ENCODE measurements at regions not wholly inside any gene's neighbourhood (a gene's known extent, or its start where the extent isn't known, plus 50 kb on each side); places are given as distances from the start of the nearest gene placed in this dataset.

DNA sequence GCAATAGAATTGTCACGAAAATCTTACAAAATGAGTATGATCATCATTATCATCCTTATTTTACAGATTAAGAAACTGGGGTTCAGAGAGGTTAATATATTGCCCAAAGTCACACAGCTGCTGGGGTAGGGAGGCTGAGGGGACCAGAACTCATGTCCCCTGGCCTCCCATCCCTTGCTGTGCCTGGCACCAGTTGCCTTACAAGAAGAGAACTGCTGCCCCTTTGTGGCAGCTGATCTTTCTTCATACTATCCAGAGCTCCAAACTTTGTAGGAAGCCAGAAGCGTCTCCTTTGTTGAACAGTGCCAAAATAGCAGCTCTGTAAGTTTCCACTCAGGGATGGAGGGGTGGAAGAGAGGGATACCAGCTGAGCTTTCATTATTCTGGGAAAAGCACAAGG is 236.8 kb upstream of the TBC1D5 start:
- peak in 1 of 2 donors; percentile 30 for DNase-seq

DNA sequence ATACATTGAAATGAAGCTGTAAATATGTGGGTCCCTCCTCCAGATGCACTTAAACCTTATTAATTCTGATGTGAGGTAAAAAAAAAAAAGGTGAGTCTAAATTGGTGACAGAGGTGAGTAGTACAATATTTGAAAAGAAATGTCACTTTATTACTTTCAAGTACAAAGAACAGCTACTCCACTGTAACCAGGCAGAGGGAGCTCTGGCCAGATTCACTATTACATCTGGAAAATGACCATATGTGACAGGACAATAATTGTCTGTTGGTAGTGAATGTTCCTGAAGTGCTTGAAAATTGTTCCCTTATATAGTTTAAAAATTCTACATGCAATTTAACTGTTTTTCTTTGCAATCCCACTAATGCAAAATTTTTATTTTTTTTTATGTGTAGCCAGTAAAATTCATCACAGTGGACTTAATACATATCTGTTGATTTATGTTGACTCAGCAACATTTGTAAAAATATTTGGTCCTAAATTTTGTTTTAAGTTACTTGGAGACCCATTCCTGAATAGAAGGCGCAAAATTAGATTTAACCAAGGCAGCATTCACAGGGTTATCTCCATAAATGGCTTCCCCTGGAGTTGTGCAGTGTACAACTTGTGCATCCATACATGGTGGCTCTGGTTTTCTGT is 231.9 kb upstream of the TBC1D5 start:
- no peak for DNase-seq

DNA sequence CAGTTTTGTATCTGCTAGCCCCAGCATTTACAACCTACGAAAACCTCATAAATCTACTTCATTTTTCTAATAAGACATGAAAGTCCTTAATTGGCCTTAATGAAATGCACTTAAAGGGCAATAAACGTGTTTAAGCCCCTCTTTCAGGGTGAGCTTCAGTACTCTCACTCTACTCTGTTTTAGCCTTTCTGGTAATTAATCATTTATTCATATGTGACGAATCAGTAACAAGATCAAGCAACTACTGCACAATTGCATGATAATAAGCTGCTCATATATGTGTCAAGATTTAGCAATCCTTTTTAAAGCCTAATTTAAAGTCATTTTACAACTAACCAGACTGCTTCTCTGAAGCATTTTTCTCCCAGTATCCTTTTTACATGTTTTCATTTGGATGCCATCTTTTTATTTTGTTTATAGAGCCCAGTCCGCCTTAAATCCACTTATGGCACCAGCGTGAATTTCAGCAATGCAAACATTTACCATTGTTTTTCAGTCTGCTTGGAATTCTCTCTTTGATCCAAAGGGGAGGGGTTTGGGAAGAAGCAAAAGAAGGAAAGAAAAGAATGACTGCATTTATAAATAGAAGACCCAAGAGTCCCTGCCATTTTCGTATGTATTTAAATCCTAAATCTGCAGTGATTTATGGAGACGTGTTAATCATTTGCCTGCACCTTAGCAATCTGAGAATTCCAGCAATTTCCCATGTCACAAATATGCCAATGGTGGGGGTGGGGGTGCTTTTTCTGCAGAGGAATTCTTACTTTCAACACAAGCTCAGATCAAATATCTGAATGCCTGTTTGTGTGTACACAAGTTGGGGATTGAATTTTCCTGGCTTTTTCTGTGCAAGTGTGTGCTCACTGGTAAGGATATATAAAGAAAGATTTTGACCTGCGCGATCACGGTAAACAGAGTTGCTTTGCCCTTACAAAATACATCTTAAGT is 230.8 kb upstream of the TBC1D5 start:
- DNase-seq: no peak

DNA sequence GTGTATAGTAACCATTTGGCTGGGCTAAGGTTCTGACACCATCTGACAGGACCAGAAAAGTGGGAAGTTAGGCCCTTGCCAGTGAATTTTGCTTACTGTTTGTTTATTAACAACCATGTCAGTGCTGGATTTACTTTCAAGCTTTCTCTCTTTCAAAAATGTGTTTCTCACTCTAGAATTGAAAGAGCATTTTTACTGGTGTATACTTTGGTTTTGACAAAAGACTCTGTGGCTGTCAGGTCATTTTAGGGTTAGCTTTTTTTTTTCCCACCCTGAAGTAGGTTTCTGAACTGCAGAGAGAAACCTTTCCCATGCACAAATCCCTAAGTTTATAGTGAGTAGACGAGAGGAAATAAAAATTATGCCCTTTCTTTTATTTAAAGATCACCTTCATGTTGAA is 230.0 kb upstream of the TBC1D5 start:
- DNase-seq: no peak

DNA sequence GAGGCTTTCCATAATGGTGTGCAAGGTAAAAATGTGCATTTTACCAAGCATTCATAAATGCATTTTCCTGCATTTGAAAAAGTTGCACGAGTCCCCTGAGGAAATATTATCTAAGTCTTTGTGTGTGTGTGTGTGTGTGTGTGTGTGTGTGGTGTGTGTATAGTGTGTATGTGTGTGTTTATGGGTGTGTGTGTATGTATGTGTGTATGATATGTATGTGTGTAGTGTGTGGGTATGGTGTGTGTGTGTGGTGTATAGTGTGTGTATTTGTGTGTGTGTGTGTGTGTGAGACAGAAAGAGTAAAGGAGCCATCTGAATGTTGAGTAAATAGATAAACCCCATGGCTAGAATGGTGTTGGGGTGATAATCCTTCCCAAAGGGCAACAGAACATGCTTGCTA is 229.6 kb upstream of the TBC1D5 start:
- DNase-seq: no peak

DNA sequence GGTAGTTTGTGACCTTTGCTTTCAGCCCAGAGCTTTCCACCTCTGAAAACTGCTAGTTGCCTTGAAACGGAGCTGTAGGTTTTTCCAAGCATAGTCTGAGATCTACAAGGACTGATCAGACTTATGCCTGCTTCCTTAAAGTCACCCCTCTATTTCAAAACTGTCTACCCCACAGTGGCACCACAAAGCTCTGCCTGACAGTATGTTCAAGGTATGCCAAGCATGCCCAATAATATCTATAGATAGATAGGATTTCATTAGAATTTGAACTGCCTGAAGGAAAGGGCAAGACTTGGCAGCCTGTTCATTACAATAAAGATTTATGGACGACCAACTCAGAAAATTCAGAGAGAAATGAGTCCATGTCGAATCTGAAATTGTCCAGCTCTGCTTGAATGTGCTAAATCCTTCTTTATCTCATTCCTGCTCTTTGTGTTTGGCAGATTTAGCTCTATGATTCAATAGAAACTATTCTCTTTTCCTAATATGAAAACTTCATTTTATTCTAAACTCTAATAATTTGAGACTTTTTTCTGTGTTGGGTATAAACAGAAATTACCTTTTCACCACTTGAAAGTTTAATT is 227.6 kb upstream of the TBC1D5 start:
- no peak for DNase-seq

DNA sequence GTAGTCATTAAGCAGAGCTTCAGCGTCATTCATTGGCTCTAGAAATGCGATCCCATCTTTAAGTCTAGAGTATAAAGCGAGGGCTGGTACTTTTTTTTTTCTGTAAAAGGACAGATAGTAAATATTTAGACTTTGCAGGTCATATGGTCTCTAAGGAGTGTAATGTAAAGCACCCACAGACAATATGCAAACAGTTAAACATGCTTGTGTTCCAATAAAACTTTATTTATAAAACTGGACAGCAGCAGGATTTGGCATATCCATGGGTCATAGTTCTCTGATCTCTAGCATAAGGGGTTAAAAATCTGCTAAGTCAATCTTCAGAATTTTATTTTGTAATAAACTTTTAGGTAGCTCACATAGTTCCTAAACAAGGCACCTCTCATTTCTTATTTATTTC is 226.8 kb upstream of the TBC1D5 start:
- DNase-seq: no peak

DNA sequence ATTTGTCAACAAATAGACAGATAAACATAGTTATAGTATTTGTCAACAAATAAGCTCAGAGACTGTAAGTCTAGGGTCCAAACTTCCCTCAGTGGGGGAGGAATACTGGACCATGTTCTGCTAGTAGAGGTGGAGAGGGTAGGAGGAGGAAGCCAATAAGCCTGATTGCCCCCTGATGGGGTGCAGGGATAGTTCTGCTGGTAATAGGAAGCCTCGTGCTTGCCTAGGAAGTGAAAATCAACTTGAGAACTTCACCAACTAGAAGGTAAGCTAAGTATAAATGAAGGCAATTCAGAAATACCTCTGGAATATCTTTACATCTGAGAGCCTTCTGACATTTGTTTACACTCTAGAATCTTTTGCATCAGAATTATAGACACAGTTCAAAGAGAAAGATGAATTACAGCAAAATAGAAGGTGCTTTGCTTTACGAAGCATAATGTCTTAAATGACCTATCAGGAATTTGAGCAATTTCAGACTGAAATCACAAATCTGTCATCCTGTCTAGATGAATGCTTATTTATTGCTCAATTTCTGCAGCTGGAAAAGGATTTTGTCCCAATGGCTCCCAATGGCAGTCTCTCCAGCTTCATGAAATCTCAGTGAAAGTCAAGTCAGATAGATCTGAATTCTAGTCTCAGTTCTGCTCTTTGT is 225.6 kb upstream of the TBC1D5 start:
- no peak for DNase-seq

DNA sequence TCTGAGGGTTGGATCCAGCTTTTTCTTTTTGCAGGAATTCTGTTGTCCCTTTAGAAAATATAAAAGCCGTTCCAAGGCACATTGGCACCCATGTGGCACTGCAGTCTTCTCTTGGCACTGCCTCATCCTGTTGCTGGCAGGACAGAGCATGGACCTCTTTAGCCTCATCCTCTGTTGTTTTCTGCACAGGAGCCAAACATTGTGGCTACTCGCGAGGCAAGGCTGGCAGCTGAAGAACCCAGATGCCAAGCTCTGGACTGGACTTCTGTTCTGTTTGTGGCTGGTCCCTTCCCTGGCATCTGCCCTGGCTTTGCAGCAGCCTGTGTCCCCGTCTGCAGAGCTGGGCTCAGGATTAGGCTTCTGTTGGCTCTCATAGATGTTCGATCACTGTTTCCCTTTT is 224.7 kb upstream of the TBC1D5 start:
- no peak for DNase-seq

DNA sequence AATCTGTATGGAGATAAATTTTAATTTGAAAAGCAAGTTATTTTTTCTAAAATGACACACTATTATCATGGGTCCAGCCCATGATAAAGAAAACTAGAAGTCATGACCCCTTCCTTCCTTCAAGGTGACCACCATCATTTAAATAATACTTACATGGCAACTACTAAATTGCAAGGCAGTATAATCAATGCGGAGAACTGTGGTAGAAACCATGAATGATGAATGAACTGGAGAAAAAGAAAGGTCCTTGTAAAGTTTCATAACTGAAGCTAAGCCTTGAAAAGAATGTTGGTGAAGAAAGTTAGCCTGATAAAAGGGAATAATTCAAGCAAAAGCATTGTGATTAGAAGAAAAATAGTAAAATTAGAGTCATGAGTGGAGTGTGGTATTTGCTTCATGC is 222.9 kb upstream of the TBC1D5 start:
- no peak for DNase-seq

DNA sequence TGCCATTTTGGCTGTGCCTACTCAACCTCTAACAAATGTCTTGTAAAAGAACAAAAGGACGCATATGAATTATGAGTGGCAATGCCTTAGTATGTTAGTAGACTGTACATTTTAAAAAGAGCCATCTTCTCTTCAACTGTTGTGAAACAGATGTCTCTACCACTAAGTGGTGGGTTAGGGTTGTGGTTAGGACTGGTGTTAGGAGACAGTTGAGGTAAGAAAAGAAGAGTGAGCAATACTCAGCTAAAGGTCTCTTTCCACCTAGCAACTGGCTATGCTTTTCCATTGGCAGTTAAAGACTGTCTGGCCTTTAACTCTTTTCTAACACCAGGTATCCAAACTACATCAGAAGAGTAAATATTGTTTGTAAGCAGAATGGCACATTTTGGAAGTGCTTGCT is 221.7 kb upstream of the TBC1D5 start:
- no peak for DNase-seq

DNA sequence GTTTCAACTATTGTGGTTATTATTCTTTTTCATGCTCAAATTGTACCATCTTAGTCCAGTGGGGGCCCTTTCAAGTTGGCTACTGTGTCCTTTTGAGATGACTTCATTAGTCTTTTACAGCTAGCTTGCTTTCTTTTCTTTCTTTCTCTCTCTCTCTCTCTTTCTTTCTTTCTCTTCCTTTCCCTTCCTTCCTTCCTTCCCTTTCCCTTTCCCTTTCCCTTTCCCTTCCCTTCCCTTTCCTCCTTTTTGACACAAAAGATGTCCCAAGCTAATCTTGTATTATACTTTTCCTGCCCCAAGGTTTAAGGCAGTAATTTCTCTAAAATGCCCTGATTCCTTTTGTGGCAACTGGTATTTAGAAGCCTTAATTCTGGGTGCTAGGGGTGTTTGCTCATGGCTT is 213.0 kb upstream of the TBC1D5 start:
- no peak for DNase-seq

DNA sequence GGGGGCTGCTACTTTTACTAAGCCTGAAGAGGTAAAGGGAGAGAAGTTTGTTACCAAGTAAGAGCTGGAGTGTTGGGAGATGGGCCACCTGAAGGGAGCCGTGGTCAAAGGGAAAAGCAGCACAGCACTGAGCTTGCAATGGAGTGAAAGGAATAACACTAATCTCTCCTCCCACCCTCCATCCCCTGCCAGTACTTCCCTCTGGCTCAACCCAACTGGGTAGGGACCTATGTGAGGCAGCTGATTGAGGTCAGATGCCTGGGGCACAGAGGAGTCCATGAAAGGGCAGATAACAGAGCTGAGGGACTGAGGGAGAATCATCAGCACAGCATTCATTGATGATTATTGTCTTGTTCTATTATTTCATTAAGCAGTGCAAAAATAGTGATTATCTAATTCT is 212.4 kb upstream of the TBC1D5 start:
- DNase-seq: no peak

DNA sequence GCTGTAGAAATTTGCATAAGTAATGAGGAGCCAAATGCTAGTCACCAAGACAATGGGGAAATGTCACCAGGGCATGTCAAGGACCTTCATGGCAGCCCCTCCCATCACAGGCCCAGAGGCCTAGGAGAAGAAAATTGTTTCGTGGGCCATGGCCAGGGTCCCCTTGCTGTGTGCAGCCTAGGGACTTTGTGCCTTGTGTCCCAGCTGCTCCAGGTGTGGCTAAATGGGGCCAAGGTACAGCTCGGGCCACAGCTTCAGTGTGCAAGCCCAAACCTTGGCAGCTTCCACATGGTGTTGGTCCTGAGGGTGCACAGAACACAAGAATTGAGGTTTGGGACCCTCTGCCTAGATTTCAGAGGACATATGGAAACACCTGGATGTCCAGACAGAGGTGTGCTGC is 208.8 kb upstream of the TBC1D5 start:
- no peak for DNase-seq

DNA sequence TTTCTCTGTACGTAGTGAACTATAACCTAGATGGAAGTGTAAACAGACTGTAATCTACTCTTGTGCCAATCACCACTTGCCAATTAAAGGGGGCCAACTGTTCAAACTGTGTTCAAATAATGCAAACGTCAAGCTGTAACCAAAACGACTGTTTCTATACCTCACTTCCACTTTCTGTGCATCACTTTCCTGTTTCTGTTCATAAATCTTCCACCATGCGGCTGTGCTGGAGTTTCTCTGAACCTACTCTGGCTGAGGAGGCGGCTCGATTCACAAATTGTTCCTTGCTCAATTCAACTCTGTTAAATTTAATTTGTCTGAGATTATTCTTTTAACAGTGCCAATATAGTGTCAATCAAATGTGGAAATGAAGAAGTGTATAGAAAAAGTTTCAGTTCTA is 206.7 kb upstream of the TBC1D5 start:
- peak in 1 of 2 donors; percentile 41 for DNase-seq

DNA sequence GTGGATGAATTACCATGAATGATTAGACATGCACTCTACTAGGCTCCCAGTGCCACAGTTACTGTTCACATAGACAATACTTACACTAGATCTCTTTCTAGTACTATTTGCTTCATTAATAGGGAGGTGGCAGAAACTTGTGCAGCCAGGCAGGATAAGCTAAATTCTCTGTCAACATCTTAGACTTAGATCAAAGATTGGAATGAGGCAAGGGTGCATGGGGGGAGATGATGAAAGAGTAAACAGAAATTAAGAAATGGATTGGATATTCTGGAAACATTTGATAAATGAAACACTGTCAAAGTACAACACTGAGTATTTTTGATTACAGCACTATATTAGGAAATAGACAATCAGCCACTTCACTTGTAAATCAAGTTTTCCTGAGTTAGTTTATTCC is 205.4 kb upstream of the TBC1D5 start:
- DNase-seq: no peak

DNA sequence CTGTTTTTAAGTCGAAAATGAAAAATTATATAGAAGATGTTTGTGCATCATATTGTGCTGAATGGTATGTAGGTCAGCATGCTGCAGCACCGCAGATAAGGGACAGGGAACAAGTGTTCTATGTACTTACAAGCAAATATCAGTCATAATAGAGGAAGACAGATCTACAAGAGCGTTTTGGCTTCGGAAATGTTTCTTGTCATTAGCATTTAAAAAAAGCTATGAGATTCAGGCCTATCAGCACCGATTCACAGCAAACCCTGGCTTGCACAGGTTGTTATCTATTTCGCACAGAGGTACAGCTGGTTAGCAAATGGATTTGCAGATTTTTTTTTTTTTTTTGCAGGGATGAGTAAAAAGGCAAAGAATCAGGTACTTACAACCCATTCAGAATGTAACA is 204.2 kb upstream of the TBC1D5 start:
- DNase-seq: no peak

DNA sequence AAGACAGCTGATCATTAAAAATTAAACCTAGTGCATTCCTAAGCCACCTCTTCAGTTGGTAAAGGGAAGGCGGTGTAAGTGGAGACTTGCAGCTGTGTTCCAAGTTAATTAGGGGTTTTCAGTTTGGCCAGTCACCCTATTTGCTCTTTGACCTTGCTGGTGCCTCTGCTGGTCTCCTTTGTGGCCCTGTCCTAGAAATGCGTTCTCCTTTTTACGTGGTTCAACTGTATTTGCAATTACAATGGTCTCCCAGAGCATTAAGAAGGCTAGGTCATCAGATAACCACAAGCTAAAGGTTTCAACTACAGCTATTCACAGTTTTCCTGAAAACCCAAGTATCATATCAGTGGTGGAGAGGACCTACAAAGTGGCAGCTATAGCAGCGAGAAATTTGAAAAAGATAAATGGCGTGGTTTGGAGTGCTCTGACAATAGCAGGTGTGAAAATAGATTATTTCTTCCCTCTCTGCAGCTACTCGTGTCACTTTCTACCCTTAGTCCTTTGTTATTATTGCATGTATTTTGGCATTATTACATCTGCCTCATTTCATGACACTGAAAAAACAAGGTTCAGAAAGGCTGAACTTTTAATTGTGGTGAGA is 203.5 kb upstream of the TBC1D5 start:
- no peak for DNase-seq

DNA sequence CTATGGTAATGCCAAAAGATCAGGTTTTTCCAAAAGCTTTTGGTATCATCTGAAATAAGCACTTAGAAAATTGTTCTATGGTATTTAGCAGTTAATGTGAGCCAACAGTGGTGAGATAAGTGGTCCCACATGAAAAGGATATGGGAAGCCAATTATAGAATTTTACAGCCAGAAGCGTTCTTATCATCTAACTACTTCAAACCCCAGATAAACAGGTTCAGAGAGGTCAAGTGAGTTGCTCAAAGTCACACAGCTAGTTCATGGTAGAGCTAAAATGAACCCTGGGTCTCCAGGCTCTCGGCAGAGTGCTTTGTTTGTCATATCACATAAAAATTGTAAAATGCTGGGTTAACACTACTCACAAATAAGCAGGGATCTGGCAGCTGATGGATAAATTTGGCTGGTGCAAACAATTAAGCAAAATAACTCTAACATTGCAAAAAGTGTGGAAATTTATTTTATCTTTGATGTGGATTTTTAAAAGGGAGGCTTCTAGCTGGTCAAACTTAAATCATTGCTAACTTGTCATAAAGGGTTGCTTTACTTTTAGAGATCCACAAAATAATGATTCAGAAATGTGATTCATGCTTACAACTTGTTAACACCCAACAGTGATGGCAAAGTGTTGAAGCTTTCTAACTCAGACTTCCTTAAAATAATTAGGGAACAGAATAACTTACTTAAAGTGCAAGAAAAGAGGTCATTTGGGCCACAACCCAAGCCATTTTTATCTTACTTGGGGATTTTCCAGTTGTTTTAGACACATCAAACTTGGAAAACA is 202.8 kb upstream of the TBC1D5 start:
- DNase-seq: peak in 1 of 2 donors; percentile 33

DNA sequence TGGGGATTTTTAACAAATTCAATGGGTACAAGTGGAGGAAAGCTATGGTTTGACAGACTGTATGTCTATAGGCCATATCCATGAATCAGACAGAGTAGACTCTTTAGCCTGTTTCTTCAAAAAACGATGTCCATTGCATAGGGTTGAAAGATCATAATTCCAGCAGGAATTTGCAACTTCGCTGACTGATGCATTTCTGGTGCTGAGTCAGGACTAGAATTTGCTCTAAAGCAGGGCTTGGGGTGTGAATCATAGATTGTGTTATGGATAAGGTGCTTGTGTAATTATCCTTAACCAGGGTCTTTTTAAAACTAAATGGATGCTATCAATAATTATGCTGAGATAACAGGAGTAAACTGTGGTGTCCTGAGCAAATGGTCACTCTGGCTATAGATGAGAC is 200.4 kb upstream of the TBC1D5 start:
- no peak for DNase-seq

DNA sequence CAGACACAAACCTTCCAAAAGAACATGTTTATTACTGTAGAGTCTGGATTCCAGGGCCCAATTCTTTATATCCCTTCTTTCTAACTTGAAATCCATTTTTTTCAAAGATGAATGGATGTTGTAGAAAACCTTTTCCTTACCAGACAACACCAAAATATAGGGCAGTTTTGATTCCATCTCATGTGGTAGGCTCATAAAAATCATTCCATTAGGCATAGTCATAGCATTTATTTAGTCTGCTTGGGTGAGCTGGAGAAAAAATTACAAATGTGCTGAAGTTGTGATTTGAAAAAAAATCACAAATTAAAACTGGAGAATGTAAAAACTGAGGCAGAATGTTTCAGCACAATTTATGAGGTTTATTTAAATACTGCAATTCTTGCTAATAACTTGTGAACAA is 199.3 kb upstream of the TBC1D5 start:
- no peak for DNase-seq

DNA sequence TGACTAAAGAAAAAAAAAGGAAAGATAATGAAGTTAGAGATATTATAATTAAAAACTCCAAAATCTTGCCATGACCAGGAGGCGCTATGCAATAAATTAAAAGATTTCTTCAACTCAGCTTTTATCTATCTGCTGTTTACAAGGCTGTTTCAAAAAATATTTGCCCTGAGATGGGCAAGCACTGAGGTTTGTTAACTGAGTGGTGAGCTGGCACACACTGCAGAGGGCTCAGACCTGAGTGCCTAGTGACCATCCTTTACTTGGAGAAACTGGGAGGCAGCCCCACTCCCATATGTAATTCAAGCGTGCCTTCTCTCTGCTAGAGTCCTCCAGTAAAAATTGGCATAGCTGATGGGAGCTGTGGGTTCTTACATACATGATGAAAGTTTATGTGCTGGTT is 198.7 kb upstream of the TBC1D5 start:
- DNase-seq: no peak

Measured in bone marrow (tissue), 2 donors.